GM12878 (cell line): ENCODE measurements at regions not wholly inside any gene's neighbourhood (a gene's known extent, or its start where the extent isn't known, plus 50 kb on each side); places are given as distances from the start of the nearest gene placed in this dataset.

Experiments used
- CHD2 ChIP-seq: IDR thresholded peaks from 2 replicates; pipeline ENCODE4 v1.6.1; 2011; ENCODE audit warnings: low read depth, low read length, improper control_type of control experiment, borderline replicate concordance
- CREB1 ChIP-seq: IDR thresholded peaks from 2 replicates; pipeline ENCODE4 v1.6.1; 2012; ENCODE audit warnings: low read depth, mild to moderate bottlenecking, inconsistent platforms
- NRF1 ChIP-seq: conservative IDR thresholded peaks from 2 replicates; pipeline ENCODE4 v1.6.1; 2011; ENCODE audit warnings: mild to moderate bottlenecking, low read depth, low read length, improper control_type of control experiment
- POLR2AphosphoS5 ChIP-seq: IDR thresholded peaks from 2 replicates; pipeline ENCODE4 v1.6.1; 2011; ENCODE audit warnings: mild to moderate bottlenecking, low read length, inconsistent platforms
- ZSCAN29 ChIP-seq: fragments of 450-650 bp; IDR thresholded peaks from 2 replicates; pipeline ENCODE4 v1.6.1; 2017; ENCODE audit warnings: mild to moderate bottlenecking, moderate library complexity
- TF ChIP-seq, protein P1 (sequence below): fragments of 450-650 bp; IDR thresholded peaks from 2 replicates; pipeline ENCODE4 v1.6.1; 2018; ENCODE audit warnings: borderline replicate concordance, mild to moderate bottlenecking; ENCODE audit not compliant: partially characterized antibody
- TF ChIP-seq, protein P2 (sequence below): IDR thresholded peaks from 2 replicates; pipeline ENCODE4 v1.6.1; 2012; ENCODE audit warnings: low read length, inconsistent platforms
- TF ChIP-seq, protein P3 (sequence below), 3 experiments: IDR thresholded peaks in 2 of 3; conservative IDR thresholded peaks in 1 of 3; 2 replicates each; pipeline ENCODE4 v1.5.1; 2011; ENCODE audit warnings: low read depth in 3 of 3, low read length in 3 of 3, mild to moderate bottlenecking in 3 of 3, control low read depth in 2 of 3, moderate library complexity in 2 of 3, inconsistent platforms in 1 of 3, mixed read lengths in 1 of 3; ENCODE audit not compliant: control insufficient read depth in 2 of 3, insufficient read depth in 1 of 3; ENCODE audit errors: extremely low read depth in 1 of 3

DNA sequence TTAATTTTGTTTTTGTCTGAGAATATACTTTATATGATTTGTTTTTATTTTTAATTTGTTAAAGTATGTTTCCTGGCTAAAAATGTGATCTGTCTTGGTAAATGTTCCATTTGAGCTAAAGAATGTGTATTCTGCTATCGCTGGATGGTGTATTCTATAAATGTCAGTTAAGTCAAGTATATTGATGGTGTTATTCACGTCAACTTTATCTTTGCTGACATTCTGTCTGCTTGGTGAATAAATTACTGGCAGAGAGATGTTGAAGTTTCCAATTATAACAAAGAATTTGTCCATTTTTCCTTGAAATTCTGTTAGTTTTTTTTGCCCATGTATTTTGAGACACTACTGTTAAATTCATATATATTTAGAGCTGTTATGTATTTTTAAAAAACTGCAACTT, 1131.8 kb upstream of the GJE1 start:
- TF ChIP-seq POLR2AphosphoS5 (no peak), CREB1 (no peak), ZSCAN29 (no peak), CHD2 (no peak), NRF1 (no peak)
- TF ChIP-seq, protein P1, sequence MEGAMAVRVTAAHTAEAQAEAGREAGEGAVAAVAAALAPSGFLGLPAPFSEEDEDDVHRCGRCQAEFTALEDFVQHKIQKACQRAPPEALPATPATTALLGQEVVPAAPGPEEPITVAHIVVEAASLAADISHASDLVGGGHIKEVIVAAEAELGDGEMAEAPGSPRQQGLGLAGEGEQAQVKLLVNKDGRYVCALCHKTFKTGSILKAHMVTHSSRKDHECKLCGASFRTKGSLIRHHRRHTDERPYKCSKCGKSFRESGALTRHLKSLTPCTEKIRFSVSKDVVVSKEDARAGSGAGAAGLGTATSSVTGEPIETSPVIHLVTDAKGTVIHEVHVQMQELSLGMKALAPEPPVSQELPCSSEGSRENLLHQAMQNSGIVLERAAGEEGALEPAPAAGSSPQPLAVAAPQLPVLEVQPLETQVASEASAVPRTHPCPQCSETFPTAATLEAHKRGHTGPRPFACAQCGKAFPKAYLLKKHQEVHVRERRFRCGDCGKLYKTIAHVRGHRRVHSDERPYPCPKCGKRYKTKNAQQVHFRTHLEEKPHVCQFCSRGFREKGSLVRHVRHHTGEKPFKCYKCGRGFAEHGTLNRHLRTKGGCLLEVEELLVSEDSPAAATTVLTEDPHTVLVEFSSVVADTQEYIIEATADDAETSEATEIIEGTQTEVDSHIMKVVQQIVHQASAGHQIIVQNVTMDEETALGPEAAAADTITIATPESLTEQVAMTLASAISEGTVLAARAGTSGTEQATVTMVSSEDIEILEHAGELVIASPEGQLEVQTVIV, result no peak
- TF ChIP-seq, protein P2, sequence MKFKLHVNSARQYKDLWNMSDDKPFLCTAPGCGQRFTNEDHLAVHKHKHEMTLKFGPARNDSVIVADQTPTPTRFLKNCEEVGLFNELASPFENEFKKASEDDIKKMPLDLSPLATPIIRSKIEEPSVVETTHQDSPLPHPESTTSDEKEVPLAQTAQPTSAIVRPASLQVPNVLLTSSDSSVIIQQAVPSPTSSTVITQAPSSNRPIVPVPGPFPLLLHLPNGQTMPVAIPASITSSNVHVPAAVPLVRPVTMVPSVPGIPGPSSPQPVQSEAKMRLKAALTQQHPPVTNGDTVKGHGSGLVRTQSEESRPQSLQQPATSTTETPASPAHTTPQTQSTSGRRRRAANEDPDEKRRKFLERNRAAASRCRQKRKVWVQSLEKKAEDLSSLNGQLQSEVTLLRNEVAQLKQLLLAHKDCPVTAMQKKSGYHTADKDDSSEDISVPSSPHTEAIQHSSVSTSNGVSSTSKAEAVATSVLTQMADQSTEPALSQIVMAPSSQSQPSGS, result no peak
- TF ChIP-seq, protein P3, sequence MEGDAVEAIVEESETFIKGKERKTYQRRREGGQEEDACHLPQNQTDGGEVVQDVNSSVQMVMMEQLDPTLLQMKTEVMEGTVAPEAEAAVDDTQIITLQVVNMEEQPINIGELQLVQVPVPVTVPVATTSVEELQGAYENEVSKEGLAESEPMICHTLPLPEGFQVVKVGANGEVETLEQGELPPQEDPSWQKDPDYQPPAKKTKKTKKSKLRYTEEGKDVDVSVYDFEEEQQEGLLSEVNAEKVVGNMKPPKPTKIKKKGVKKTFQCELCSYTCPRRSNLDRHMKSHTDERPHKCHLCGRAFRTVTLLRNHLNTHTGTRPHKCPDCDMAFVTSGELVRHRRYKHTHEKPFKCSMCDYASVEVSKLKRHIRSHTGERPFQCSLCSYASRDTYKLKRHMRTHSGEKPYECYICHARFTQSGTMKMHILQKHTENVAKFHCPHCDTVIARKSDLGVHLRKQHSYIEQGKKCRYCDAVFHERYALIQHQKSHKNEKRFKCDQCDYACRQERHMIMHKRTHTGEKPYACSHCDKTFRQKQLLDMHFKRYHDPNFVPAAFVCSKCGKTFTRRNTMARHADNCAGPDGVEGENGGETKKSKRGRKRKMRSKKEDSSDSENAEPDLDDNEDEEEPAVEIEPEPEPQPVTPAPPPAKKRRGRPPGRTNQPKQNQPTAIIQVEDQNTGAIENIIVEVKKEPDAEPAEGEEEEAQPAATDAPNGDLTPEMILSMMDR (IDR thresholded peaks at IDR 0.05 in 2 of 3, conservative IDR thresholded peaks at IDR 0.05 in 1 of 3; ENCODE audit: control insufficient read depth in 2 of 3, extremely low read depth in 1 of 3, insufficient read depth in 1 of 3, low read depth in 3 of 3, low read length in 3 of 3), result no peak
